ENCODE measurements at regions not wholly inside any gene's neighbourhood (a gene's known extent, or its start where the extent isn't known, plus 50 kb on each side); places are given as distances from the start of the nearest gene placed in this dataset.

- no peak for DNase-seq
These were observed 247.5 kb downstream of the MREG start for GRCh38 chr2:215765729-215766360.

DNA sequence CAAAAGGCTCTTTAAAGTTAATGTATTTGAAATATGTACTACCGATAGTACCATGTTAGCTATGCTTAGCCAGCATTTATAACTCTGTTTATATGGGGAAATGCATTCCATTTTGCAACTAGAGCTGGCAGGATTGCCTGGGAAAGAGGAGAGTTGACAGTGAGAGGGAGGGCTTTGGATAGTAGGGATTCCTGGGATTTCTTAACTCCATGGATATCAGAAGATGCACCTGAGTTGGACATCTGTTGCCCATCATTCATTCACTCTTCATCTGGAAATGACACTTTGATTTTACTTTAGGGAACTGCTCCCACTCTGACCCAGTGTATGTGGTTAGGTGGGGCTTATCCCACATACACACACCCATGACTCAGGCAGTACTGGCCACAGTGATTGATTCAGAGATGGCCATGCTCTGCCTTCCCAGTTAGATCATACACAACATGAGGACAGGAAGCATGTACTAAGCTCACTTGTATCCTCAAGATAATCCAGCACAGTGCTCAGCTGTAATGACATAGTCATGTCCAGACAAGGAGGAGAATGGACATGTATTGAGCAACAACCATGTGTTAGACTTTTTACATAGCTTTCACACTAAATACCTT, 248.8 kb downstream of the MREG start:
- no peak for DNase-seq

- no peak for DNase-seq
These were observed 252.8 kb downstream of the MREG start for GRCh38 chr2:215760557-215760956.

DNA sequence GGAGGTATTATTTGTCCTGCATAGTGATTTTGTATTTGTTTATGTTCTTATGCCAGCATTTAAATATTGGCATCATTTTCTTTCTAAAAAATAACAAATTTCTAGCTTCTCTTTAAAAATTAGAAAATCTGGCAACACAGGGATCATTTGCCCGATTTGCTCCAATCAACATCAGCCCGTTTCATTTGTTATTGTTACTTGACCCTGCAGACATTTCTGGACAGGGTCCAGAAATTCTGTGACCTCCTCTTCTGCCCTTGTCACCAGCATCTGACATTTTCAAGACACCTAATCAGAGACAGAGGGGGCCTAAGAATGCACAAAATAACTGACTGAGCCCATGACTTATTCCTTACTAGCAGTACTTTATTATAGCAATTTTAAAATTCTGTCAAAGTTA, 253.3 kb downstream of the MREG start:
- no peak for DNase-seq

- DNase-seq = no peak
These were observed 254.7 kb downstream of the MREG start for GRCh38 chr2:215758691-215759090.

DNA sequence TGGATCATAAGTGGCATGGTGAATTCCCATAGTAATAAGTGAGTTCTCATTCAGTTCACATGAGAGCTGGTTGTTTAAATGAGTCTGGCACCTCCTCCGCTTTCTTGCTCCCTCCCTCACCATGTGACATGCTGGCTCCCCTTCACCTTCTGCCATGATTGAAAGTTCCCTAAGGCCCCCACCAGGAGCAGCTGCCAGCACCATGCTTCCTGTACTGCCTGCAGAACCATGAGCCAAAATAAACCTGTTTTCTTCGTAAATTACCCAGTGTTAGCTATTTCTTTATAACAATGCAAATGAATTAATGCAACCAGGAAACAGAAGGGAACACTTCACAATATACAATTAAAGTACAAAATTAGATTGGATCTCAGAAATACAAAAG, 257.0 kb downstream of the MREG start:
- DNase-seq = no peak

- no peak for DNase-seq
These were observed 257.6 kb downstream of the MREG start for GRCh38 chr2:215755641-215756345.

DNA sequence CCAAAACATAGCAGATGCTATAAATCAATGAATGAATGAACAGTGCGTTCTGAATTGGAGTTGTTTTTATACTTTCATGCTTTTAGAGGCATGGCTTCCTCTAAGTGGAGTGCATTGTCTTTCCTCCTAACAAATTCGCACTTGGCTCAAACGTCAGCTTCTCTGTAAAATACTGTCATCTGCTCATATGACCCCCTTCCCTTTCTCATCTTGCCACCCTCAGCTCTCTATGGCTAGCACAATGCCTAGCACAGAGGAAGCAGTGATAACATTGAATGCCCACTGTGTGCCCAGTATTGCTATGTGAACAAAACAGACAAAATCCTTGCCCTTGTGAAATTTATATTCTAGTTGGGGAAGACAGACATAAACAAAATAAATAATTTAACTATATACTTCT, 258.8 kb downstream of the MREG start:
- no peak for DNase-seq

- no peak for DNase-seq
These were observed 259.5 kb downstream of the MREG start for GRCh38 chr2:215753808-215754207.

- DNase-seq = no peak
These were observed 260.4 kb downstream of the MREG start for GRCh38 chr2:215752991-215753390.

- no peak for DNase-seq
These were observed 260.9 kb downstream of the MREG start for GRCh38 chr2:215752436-215752835.

- no peak for DNase-seq
These were observed 261.5 kb downstream of the MREG start for GRCh38 chr2:215751911-215752272.

DNA sequence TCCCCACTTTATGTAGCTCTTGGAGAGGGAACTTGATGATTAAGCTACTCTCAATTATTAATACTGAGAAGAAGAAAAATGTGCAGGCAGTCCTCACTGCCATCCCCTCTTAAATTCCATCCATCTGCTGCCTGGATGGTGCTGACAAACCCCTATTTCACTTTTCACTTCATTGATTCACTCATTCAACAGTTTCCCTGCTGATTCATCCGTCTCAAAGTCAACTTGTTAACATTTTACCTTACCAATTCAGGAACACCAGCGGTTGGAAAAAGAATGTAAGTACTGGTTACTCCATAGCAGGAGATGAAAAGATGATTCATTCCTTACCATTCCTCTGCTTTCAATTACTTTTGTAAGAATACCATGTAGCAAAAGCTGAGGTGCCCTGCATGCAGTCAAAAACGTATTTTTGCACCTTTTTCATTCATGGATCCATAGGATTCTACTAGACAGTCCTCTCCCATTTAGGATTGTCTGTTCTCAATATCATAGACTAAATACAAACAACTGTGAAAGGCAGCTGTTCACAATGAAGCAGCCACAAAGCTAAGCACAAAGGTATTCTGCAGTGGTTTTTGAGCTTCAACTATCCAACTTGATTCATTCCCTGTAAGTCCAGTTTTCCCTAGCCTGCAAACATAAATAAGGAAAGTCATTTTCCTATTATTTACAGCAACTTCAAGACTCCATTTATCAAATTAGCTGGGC, 262.0 kb downstream of the MREG start:
- DNase-seq = no peak

DNA sequence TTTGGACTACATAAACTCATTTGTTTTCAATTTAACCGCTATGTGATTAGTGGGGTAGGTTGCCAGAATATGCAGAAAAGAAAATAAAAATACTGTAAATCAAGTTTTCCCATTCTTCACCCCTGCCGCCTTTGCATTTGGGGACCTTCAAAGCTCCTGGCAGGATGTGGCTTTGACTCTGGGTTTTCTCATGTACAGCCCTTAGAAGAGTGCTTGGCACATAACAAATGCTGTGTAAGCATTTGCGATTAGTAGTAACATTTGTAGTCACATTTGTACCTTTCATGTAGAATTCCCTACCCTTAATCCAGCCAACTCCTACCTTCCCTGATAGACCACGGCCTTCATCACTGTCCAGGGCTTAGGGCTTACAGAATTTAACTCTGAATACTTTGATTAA, 262.6 kb downstream of the MREG start:
- no peak for DNase-seq

- no peak for DNase-seq
These were observed 264.0 kb downstream of the MREG start for GRCh38 chr2:215749092-215749957.

GRCh38 chr2:215748446-215748845, 264.9 kb downstream of the MREG start:
- no peak for DNase-seq

- no peak for DNase-seq
These were observed 266.3 kb downstream of the MREG start for GRCh38 chr2:215746887-215747615.

DNA sequence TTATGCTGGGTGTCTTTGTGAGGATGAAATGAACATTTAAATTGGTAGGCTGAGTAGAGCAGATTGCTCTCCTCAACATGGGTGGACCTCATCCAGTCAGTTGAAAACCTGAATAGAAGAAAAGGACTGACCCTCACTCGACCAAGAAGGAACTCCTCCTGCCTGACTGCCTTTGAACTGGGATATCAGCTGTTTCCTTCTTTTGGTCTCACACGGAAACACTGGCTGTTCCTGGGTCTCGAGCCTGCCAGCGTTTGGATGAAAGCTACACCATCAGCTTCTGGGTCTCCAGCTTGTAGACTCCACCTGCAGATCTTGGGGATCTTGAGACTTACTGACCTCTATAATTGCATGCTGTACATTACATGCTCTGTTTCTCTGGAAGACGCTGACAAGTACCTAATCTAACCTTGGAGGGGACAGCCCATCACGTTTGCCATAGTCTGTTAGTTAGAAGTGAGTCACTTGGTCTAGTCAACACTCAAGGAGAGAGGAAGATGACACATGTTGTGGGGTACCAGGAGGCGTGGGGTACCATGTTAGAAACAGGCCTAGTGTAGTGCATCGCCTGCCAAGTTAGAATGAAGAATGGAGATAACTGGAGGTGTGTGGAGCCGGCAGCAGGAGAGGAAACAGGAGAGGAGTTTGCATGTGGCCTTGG, 267.0 kb downstream of the MREG start:
- no peak for DNase-seq

GRCh38 chr2:215745331-215745730, 268.0 kb downstream of the MREG start:
- DNase-seq = no peak

- no peak for DNase-seq
These were observed 268.8 kb downstream of the MREG start for GRCh38 chr2:215744514-215744913.

GRCh38 chr2:215743066-215743465, 270.3 kb downstream of the MREG start:
- DNase-seq = no peak

GRCh38 chr2:215742021-215742420, 271.3 kb downstream of the MREG start:
- no peak for DNase-seq
